WTC11 (cell line): ENCODE measurements at regions not wholly inside any gene's neighbourhood (a gene's known extent, or its start where the extent isn't known, plus 50 kb on each side); places are given as distances from the start of the nearest gene placed in this dataset.

Experiments
- ATAC-seq: fragments of 200-7000 bp; cut with Tn5 transposase; 2 replicates; pipeline ENCODE4 v1.10.0; 2021; ENCODE audit warnings: mild to moderate bottlenecking, moderate library complexity
- CTCF ChIA-PET: fragments of 300-600 bp; sonication (Branson Sonifier 250); formaldehyde crosslinking; loops from one replicate; lab custom pipeline; 2021; ENCODE audit warnings: antibody characterized with exemption; lab: Charles Lee
- POLR2A ChIA-PET: fragments of 350-600 bp; sonication (Branson Sonifier 250); formaldehyde crosslinking; loops from one replicate; lab custom pipeline; 2021; ENCODE audit warnings: antibody characterized with exemption; lab: Charles Lee
- DNase-seq: peaks from one replicate; pipeline ENCODE4 v3.0.0; 2021; ENCODE audit warnings: low spot score
- H3K27ac Mint-ChIP-seq: 2 replicates; pipeline ENCODE4 v1.8.0; 2021; ENCODE audit warnings: mixed read lengths
- H3K27me3 Mint-ChIP-seq: 2 replicates; pipeline ENCODE4 v1.8.0; 2021; ENCODE audit warnings: low read depth, mild to moderate bottlenecking, moderate library complexity, mixed read lengths
- H3K36me3 Mint-ChIP-seq: 2 replicates; pipeline ENCODE4 v1.8.0; 2021; ENCODE audit warnings: mixed read lengths
- H3K4me1 Mint-ChIP-seq: 2 replicates; pipeline ENCODE4 v1.8.0; 2022; ENCODE audit warnings: mixed read lengths
- H3K4me3 Mint-ChIP-seq: 2 replicates; pipeline ENCODE4 v1.8.0; 2021; ENCODE audit warnings: mild to moderate bottlenecking, moderate library complexity, mixed read lengths
- H3K9me3 Mint-ChIP-seq: 2 replicates; pipeline ENCODE4 v1.8.0; 2021; ENCODE audit warnings: mixed read lengths
- ATF1 ChIP-seq: sonication (generic); formaldehyde crosslinking; IDR thresholded peaks from 2 replicates; pipeline ENCODE4 v1.8.1; 2023; ENCODE audit warnings: mild to moderate bottlenecking, moderate library complexity, missing genetic modification reagents
- CBFB ChIP-seq: sonication (generic); formaldehyde crosslinking; IDR thresholded peaks from 2 replicates; pipeline ENCODE4 v1.8.1; 2022; ENCODE audit warnings: mild to moderate bottlenecking, low read depth, missing genetic modification reagents
- CREM ChIP-seq: sonication (generic); formaldehyde crosslinking; IDR thresholded peaks from 2 replicates; pipeline ENCODE4 v1.8.1; 2022; ENCODE audit warnings: mild to moderate bottlenecking, missing genetic modification reagents, moderate library complexity
- ELF4 ChIP-seq: sonication (generic); formaldehyde crosslinking; IDR thresholded peaks from 2 replicates; pipeline ENCODE4 v1.8.1; 2022; ENCODE audit warnings: low read depth, mild to moderate bottlenecking, moderate library complexity, missing genetic modification reagents
- FOXJ3 ChIP-seq: sonication (generic); formaldehyde crosslinking; IDR thresholded peaks from 2 replicates; pipeline ENCODE4 v1.9.0; 2021; ENCODE audit warnings: missing genetic modification reagents, mild to moderate bottlenecking, borderline replicate concordance
- GRHL2 ChIP-seq: fragments of 250-450 bp; sonication (Bioruptor Pico); IDR thresholded peaks from 2 replicates; pipeline ENCODE4 v1.8.0; 2022; ENCODE audit warnings: mild to moderate bottlenecking, moderate library complexity; ENCODE audit not compliant: insufficient replicate concordance, severe bottlenecking
- NR1H2 ChIP-seq: sonication (generic); formaldehyde crosslinking; IDR thresholded peaks from 2 replicates; pipeline ENCODE4 v1.9.0; 2021; ENCODE audit warnings: mild to moderate bottlenecking, moderate library complexity, missing genetic modification reagents
- OVOL2 ChIP-seq: fragments of 250-450 bp; sonication (Bioruptor Pico); IDR thresholded peaks from 2 replicates; pipeline ENCODE4 v1.9.0; 2021; ENCODE audit warnings: mild to moderate bottlenecking, borderline replicate concordance
- SMAD4 ChIP-seq: sonication (generic); formaldehyde crosslinking; IDR thresholded peaks from 2 replicates; pipeline ENCODE4 v1.8.0; 2022; ENCODE audit warnings: mild to moderate bottlenecking, missing genetic modification reagents
- SP1 ChIP-seq: sonication (generic); formaldehyde crosslinking; conservative IDR thresholded peaks from 2 replicates; pipeline ENCODE4 v1.8.1; 2022; ENCODE audit warnings: missing genetic modification reagents
- TF ChIP-seq, protein P1 (sequence below): sonication (generic); formaldehyde crosslinking; IDR thresholded peaks from 2 replicates; pipeline ENCODE4 v1.8.1; 2023; ENCODE audit warnings: mild to moderate bottlenecking, missing genetic modification reagents, borderline replicate concordance
- TF ChIP-seq, protein P2 (sequence below): sonication (generic); formaldehyde crosslinking; IDR thresholded peaks from 2 replicates; pipeline ENCODE4 v1.8.1; 2022; ENCODE audit warnings: mild to moderate bottlenecking, moderate library complexity, missing genetic modification reagents
- TF ChIP-seq, protein P3 (sequence below): fragments of 250-450 bp; sonication (Bioruptor Pico); IDR thresholded peaks from 2 replicates; pipeline ENCODE4 v1.9.0; 2021; ENCODE audit warnings: moderate library complexity, mild to moderate bottlenecking, inconsistent platforms, borderline replicate concordance
- TF ChIP-seq, protein P4 (sequence below): sonication (generic); formaldehyde crosslinking; IDR thresholded peaks from 2 replicates; pipeline ENCODE4 v1.8.1; 2023; ENCODE audit warnings: mild to moderate bottlenecking, missing genetic modification reagents, moderate library complexity
- TF ChIP-seq, protein P5 (sequence below): fragments of 250-450 bp; sonication (Bioruptor Pico); IDR thresholded peaks from 2 replicates; pipeline ENCODE4 v2.1.2; 2022; ENCODE audit warnings: mild to moderate bottlenecking, moderate library complexity
- TF ChIP-seq, protein P6 (sequence below): fragments of 250-450 bp; sonication (Bioruptor Pico); IDR thresholded peaks from 2 replicates; pipeline ENCODE4 v1.9.0; 2021; ENCODE audit warnings: mild to moderate bottlenecking
- TF ChIP-seq, protein P7 (sequence below): fragments of 250-450 bp; sonication (Bioruptor Pico); conservative IDR thresholded peaks from 2 replicates; pipeline ENCODE4 v1.9.0; 2021; ENCODE audit warnings: mild to moderate bottlenecking
- TF ChIP-seq, protein P8 (sequence below): fragments of 250-450 bp; sonication (Bioruptor Pico); IDR thresholded peaks from 2 replicates; pipeline ENCODE4 v1.9.0; 2021; ENCODE audit warnings: mild to moderate bottlenecking

DNA sequence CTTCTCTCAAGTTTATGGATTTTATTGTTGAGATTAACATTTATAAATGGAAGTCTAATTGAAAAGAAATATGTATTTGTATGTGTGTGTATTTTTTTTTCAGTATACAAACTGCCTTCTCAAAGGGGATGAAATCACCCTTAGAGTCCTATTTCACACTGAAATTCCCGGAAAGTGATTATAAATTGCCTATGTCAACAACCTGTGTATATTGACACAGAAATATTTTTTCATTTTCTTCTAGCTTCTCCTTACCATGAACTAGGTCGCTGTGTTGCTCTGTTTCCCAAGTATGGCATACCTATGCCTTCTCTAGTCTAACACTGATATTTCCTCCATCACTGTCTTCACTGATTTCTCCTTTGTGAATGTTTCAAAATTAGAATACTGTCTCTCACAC lies 444.0 kb upstream of the AZI2 start:
- no peak overlapping the region for H3K4me3 Mint-ChIP-seq
- ATAC-seq, result no peak
- peaks cover 11% of the 10 kb centered on the region for H3K4me1 Mint-ChIP-seq
- CTCF ChIA-PET, result no interaction called here
- no peak for DNase-seq
- H3K27ac Mint-ChIP-seq, result no peak overlapping the region
- TF ChIP-seq ATF1, result no peak
- TF ChIP-seq, protein P1, sequence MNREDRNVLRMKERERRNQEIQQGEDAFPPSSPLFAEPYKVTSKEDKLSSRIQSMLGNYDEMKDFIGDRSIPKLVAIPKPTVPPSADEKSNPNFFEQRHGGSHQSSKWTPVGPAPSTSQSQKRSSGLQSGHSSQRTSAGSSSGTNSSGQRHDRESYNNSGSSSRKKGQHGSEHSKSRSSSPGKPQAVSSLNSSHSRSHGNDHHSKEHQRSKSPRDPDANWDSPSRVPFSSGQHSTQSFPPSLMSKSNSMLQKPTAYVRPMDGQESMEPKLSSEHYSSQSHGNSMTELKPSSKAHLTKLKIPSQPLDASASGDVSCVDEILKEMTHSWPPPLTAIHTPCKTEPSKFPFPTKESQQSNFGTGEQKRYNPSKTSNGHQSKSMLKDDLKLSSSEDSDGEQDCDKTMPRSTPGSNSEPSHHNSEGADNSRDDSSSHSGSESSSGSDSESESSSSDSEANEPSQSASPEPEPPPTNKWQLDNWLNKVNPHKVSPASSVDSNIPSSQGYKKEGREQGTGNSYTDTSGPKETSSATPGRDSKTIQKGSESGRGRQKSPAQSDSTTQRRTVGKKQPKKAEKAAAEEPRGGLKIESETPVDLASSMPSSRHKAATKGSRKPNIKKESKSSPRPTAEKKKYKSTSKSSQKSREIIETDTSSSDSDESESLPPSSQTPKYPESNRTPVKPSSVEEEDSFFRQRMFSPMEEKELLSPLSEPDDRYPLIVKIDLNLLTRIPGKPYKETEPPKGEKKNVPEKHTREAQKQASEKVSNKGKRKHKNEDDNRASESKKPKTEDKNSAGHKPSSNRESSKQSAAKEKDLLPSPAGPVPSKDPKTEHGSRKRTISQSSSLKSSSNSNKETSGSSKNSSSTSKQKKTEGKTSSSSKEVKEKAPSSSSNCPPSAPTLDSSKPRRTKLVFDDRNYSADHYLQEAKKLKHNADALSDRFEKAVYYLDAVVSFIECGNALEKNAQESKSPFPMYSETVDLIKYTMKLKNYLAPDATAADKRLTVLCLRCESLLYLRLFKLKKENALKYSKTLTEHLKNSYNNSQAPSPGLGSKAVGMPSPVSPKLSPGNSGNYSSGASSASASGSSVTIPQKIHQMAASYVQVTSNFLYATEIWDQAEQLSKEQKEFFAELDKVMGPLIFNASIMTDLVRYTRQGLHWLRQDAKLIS (CRISPR knock-in tag), result no peak
- TF ChIP-seq, protein P2, sequence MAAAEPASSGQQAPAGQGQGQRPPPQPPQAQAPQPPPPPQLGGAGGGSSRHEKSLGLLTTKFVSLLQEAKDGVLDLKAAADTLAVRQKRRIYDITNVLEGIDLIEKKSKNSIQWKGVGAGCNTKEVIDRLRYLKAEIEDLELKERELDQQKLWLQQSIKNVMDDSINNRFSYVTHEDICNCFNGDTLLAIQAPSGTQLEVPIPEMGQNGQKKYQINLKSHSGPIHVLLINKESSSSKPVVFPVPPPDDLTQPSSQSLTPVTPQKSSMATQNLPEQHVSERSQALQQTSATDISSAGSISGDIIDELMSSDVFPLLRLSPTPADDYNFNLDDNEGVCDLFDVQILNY (CRISPR knock-in tag), result no peak
- TF ChIP-seq, protein P3, sequence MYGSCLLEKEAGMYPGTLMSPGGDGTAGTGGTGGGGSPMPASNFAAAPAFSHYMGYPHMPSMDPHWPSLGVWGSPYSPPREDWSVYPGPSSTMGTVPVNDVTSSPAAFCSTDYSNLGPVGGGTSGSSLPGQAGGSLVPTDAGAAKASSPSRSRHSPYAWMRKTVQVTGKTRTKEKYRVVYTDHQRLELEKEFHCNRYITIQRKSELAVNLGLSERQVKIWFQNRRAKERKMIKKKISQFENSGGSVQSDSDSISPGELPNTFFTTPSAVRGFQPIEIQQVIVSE (CRISPR knock-in tag), result no peak
- TF ChIP-seq, protein P4, sequence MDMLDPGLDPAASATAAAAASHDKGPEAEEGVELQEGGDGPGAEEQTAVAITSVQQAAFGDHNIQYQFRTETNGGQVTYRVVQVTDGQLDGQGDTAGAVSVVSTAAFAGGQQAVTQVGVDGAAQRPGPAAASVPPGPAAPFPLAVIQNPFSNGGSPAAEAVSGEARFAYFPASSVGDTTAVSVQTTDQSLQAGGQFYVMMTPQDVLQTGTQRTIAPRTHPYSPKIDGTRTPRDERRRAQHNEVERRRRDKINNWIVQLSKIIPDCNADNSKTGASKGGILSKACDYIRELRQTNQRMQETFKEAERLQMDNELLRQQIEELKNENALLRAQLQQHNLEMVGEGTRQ (CRISPR knock-in tag), result no peak
- TF ChIP-seq OVOL2 (CRISPR knock-in tag), result no peak
- no peak for TF ChIP-seq ELF4
- no peaks in the 10 kb centered on the region for H3K36me3 Mint-ChIP-seq
- H3K27me3 Mint-ChIP-seq, result no peaks in the 10 kb centered on the region
- no peaks in the 10 kb centered on the region for H3K9me3 Mint-ChIP-seq
- POLR2A ChIA-PET, result no interaction called here

DNA sequence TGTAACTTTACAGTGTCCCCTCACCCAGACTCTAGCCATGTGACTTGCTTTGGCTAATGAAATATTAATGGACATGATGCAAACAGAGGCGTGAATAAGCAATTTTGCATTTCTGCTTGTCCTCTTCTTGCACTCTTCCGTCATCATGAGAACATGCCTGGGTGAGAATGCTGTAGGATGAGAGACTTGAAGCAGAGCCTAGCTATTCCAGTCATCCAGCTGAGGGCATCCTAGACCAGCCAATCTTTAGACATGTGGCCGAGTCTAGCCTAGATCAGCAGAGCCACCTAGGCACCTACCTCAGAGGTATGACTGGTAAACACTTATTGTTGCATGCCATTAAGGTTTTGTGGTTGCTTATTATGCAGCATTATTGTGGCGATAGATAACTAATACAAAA lies 450.5 kb upstream of the AZI2 start:
- Mint-ChIP-seq H3K9me3 (no peaks in the 10 kb centered on the region), H3K27ac (no peak overlapping the region), H3K4me1 (no peaks in the 10 kb centered on the region), H3K27me3 (no peaks in the 10 kb centered on the region), H3K4me3 (no peak overlapping the region), H3K36me3 (no peaks in the 10 kb centered on the region)
- CTCF ChIA-PET, result no interaction called here
- DNase-seq (no peak), ATAC-seq (peak; percentile 77)
- POLR2A ChIA-PET, result no interaction called here
- TF ChIP-seq SMAD4 (CRISPR knock-in tag) (no peak), CBFB (CRISPR knock-in tag) (no peak), GRHL2 (no peak), CREM (no peak), FOXJ3 (no peak), NR1H2 (CRISPR knock-in tag) (no peak), SP1 (CRISPR knock-in tag) (no peak)
- TF ChIP-seq, protein P5, sequence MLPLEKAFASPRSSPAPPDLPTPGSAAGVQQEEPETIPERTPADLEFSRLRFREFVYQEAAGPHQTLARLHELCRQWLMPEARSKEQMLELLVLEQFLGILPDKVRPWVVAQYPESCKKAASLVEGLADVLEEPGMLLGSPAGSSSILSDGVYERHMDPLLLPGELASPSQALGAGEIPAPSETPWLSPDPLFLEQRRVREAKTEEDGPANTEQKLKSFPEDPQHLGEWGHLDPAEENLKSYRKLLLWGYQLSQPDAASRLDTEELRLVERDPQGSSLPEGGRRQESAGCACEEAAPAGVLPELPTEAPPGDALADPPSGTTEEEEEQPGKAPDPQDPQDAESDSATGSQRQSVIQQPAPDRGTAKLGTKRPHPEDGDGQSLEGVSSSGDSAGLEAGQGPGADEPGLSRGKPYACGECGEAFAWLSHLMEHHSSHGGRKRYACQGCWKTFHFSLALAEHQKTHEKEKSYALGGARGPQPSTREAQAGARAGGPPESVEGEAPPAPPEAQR (CRISPR knock-in tag), result no peak
- TF ChIP-seq, protein P6, sequence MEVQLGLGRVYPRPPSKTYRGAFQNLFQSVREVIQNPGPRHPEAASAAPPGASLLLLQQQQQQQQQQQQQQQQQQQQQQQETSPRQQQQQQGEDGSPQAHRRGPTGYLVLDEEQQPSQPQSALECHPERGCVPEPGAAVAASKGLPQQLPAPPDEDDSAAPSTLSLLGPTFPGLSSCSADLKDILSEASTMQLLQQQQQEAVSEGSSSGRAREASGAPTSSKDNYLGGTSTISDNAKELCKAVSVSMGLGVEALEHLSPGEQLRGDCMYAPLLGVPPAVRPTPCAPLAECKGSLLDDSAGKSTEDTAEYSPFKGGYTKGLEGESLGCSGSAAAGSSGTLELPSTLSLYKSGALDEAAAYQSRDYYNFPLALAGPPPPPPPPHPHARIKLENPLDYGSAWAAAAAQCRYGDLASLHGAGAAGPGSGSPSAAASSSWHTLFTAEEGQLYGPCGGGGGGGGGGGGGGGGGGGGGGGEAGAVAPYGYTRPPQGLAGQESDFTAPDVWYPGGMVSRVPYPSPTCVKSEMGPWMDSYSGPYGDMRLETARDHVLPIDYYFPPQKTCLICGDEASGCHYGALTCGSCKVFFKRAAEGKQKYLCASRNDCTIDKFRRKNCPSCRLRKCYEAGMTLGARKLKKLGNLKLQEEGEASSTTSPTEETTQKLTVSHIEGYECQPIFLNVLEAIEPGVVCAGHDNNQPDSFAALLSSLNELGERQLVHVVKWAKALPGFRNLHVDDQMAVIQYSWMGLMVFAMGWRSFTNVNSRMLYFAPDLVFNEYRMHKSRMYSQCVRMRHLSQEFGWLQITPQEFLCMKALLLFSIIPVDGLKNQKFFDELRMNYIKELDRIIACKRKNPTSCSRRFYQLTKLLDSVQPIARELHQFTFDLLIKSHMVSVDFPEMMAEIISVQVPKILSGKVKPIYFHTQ (CRISPR knock-in tag), result no peak
- TF ChIP-seq, protein P2 (CRISPR knock-in tag), result no peak
- TF ChIP-seq, protein P7, sequence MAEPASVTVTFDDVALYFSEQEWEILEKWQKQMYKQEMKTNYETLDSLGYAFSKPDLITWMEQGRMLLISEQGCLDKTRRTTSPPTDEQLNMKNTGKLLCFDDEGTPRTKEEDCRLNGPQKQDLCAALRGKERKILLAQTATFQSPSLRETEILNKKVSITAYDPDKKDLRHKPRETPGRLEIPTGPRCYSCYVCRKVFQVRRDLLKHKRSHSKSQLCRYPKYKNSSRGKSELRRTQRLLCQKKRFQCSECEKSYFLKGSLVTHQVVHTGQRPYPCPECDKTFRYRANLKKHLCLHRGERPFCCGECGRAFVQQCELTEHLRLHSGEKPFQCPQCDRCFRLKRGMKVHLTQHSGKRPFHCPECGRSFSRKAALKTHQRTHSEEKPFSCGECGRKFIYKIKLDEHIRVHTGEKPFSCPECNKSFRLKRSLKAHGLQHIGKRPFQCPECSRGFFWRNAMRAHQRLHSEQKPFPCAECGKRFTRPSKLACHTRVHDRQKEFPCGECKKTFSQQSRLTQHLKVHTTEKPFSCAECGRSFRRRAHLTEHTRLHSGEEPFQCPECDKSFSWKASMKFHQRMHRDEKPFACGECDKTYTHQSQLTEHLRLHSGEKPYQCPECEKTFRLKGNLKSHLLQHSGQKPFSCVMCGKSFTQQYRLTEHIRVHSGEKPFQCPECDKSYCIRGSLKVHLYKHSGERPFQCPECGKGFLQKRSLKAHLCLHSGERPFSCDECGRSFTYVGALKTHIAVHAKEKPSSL, result no peak
- TF ChIP-seq, protein P8, sequence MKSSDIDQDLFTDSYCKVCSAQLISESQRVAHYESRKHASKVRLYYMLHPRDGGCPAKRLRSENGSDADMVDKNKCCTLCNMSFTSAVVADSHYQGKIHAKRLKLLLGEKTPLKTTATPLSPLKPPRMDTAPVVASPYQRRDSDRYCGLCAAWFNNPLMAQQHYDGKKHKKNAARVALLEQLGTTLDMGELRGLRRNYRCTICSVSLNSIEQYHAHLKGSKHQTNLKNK (CRISPR knock-in tag), result no peak
